ENCODE measurements at regions not wholly inside any gene's neighbourhood (a gene's known extent, or its start where the extent isn't known, plus 50 kb on each side); places are given as distances from the start of the nearest gene placed in this dataset.

GRCh38 chr4:43987331-43987944 lies 461.2 kb downstream of the KCTD8 start:
- no peak for DNase-seq (ENCODE audit: low spot score)

DNA sequence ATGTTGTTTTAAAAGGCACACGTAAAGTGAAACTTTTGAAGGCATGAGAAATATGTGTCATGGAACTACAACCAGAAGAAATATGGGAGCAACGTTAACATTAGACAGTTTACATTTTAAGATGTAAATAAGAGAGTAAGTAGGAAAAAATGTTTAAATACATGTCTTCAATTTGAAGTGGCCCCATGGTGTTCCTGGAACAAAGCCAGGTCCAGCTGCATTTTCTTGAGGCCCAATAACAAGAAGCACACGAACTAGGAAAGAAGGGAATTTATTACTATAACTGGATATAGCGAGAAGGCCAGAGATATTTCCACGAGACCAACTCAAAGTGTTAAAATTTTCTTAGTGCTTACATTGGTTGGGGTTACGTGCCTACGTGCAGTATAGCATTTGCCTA lies 458.1 kb downstream of the KCTD8 start:
- DNase-seq (ENCODE audit: low spot score) = no peak

- DNase-seq (ENCODE audit: low spot score) = no peak
These were observed 457.6 kb downstream of the KCTD8 start for GRCh38 chr4:43990963-43991362.

- DNase-seq (ENCODE audit: low spot score) = no peak
These were observed 456.1 kb downstream of the KCTD8 start for GRCh38 chr4:43992552-43992951.

- no peak for DNase-seq (ENCODE audit: low spot score)
These were observed 455.3 kb downstream of the KCTD8 start for GRCh38 chr4:43993196-43993902.

- DNase-seq (ENCODE audit: low spot score) = no peak
These were observed 448.9 kb downstream of the KCTD8 start for GRCh38 chr4:43999669-44000068.

DNA sequence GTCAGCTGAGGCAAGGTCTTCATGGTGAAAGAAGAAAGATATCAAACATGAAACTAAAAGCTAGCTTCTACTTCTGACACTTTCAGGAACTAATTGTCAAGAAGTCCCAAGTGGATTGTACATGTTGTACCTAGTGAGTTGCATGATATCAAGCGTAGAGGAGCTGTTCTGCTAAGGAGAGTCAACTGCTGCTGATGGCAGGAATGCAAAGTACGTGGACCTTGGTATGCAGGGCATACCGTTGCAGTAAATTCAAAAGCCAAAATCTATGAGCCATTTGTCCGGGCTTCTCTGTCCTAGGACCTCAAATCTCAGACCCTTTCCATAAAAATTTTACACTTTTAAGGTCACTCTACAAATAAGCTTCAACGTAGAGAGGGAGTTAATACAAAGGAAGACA lies 446.2 kb downstream of the KCTD8 start:
- DNase-seq (ENCODE audit: low spot score) = no peak

DNA sequence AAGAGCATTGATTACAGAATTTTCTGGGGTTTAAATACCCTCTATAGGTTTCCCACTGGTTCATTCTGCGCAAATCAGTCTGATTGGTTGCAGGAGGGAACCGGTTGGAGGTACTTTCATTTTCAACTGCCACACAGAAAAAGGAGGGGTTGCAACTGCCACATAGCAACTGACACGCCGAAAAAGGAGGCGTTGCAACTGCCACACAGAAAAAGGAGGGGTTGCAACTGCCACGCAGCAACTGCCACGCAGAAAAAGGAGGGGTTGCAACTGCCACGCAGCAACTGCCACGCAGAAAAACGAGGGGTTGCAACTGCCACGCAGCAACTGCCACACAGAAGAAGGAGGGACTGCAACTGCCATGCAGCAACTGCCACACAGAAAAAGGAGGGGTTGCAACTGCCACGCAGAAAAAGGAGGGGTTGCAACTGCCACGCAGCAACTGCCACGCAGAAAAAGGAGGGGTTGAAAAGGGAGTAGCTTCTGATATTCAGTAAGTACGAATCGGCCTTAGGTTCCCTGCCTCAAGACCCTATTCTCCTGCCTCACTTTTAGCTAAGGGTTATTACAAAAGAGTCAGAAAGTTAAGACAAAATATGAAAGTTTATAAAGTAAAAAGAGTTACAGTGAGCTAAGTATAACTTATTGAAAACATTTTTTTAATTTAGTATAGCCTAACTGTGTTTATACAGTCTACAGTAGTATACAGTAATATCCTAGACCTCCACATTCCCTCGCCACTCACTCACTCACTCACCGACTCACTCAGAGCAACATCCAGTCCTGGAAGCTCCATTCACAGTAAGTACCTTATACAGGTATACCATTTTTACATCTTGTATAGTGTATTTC lies 431.8 kb downstream of the KCTD8 start:
- peak; percentile 23 for DNase-seq (ENCODE audit: low spot score)

- no peak for DNase-seq (ENCODE audit: low spot score)
These were observed 431.2 kb downstream of the KCTD8 start for GRCh38 chr4:44017422-44017739.

DNA sequence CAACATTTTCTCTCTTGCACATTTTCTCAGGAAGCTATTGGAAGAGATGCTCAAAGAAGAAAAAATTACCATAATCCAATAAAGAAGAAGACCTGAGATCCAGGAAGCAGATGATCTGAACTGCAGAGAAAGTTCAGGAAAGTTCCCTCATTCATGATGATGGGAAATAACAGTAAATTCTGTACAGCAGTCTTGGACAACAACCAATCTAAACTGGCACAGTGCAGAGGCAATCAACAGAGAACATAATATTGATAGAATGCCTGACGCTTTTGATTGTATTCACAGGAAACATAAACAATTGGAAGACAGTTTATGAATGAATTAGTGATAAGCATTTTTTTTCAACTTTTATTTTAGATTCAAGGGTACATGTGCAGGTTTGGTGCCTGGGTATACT lies 428.9 kb downstream of the KCTD8 start:
- DNase-seq (ENCODE audit: low spot score) = no peak

GRCh38 chr4:44025376-44026020 lies 423.1 kb downstream of the KCTD8 start:
- DNase-seq (ENCODE audit: low spot score) = no peak

- DNase-seq (ENCODE audit: low spot score) = no peak
These were observed 409.8 kb downstream of the KCTD8 start for GRCh38 chr4:44038811-44039210.

GRCh38 chr4:44046491-44046890 lies 402.1 kb downstream of the KCTD8 start:
- no peak for DNase-seq (ENCODE audit: low spot score)

GRCh38 chr4:44056721-44057151 lies 391.9 kb downstream of the KCTD8 start:
- no peak for DNase-seq (ENCODE audit: low spot score)

- DNase-seq (ENCODE audit: low spot score) = no peak
These were observed 377.8 kb downstream of the KCTD8 start for GRCh38 chr4:44070843-44071242.

DNA sequence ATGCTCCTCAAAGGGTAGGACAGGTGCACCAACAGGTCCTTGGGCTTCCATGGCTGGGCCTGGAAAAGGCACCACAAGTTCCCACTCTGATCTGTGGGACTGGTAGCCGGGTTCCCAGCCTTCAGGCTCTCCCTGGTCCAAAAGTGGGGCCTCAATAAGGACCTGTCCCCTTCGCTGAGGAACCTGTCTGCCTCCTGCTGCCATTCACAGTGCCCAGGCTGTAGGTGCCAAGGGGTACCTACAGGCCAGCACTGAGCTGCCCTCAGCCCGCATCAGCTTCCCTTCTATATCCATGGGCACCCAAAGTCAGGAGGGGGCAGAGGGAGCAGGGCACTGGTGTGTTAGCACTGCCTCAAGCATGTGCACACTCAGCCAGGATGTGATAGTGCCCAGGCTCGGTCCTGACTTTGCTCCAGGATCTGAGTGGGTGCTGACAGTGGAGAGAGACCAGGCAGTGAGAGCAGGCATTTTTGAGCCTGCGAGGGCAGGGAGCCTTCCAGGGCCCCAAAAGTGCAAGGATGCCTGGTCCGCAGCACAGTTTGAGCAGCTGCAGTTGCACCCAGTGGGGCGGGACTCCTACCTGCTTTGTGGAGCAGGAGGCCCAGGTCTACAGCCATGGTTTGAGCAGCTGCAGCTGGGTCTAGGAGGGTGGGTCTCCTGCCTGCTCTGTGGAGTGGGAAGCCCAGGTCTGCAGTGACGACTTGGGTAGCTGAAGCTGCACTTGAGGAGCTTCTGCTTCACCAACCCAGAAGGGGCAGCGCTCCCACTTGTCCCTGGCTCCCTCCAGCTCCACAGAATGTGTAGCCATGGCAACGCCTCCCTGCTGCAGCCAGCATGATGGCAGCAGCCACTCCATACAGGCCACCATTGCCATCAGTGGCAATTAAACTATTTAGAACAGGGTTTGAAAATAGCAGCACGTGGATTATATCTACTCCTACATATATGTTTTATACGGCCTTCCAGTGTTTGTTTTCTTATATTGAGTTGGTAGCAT lies 376.4 kb downstream of the KCTD8 start:
- no peak for DNase-seq (ENCODE audit: low spot score)

GRCh38 chr4:44086753-44087152 lies 361.9 kb downstream of the KCTD8 start:
- DNase-seq (ENCODE audit: low spot score) = no peak

- no peak for DNase-seq (ENCODE audit: low spot score)
These were observed 355.2 kb downstream of the KCTD8 start for GRCh38 chr4:44093390-44093789.

DNA sequence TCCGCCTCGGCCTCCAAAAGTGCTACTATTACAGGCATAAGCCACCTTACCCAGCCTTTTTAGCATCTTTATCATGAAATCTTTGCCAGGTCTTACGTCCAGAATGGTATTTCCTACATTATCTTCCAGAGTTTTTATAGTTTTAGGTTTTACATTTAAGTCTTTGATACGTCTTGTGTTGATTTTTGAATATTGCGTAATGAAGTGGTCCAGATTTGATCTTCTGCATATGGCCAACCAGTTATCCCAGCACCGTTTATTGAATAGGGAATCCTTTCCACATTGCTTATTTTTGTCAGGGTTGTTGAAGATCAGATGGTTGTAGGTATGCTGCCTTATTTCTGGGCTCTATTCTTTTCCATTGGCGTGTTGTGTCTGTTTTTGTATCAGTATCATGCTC lies 349.6 kb downstream of the KCTD8 start:
- no peak for DNase-seq (ENCODE audit: low spot score)

DNA sequence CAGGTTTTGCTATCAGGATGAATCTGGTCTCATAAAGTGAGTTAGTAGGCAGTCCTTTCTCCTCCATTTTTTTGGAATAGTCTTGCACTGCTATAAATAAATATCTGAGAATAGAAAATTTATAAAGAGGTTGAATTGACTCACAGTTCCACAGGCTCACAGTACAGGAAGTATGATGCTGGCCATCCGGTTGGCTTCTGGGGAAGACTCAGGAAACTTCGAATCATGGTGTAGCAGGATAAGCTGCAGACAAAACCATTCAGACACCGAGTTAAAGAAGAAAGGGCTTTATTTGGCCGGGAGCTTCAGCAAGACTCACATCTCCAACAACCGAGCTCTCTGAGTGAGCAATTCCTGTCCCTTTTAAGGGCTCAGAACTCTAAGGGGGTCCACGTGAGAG lies 348.2 kb downstream of the KCTD8 start:
- DNase-seq (ENCODE audit: low spot score) = no peak

DNA sequence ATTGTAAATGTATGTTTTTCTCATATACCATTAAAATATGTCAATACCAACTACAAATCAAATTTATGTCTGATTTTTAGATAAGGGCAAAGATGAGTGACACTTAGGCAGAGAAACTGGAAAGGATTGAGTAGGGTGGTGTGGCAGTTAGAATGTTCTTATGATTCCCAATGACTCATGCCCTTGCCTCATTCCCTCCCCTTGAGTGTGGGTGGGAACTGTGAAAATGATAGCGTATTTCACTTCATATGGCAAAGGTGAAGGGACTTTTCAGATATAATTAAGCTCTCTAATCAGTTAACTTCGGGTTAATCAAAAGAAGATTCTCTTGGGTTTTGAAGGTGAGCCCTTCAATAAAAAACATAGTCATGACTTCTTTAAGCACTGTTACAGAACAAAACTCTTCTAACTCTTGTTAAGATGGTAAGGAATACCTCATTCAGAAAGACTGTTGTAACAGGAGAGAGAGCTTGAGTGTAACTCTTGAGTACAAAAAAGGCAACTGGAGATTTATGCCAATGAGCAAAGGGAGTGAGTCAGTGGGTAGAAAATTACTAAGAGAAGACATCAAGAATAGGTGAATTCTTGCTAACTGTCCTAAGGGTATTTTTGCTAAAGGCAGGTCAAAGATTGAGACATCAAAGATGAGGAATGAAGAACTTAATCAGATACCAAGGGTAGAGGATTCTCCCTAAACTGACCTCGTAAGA lies 329.5 kb downstream of the KCTD8 start:
- DNase-seq (ENCODE audit: low spot score) = no peak

Data from AG20443 (cell line).